HFF-Myc (cell line): ENCODE measurements at regions not wholly inside any gene's neighbourhood (a gene's known extent, or its start where the extent isn't known, plus 50 kb on each side); places are given as distances from the start of the nearest gene placed in this dataset.

Experiments
- DNase-seq: peaks from one replicate; pipeline ENCODE4 v3.0.0-alpha.2; 2011; ENCODE audit warnings: low read depth; ENCODE audit errors: extremely low read depth
- H3K4me3 ChIP-seq: replicated peaks from 2 replicates; pipeline ENCODE4 v1.5.1; 2011; ENCODE audit warnings: low read depth, mild to moderate bottlenecking, control low read depth, low read length
- TF ChIP-seq, protein P1 (sequence below): IDR thresholded peaks from 2 replicates; pipeline ENCODE4 v1.5.1; 2012; ENCODE audit warnings: mild to moderate bottlenecking, low read depth, low read length, control low read depth; ENCODE audit errors: missing control alignments

- no peak overlapping the region for H3K4me3 ChIP-seq
- no peak for DNase-seq
- TF ChIP-seq, protein P1, sequence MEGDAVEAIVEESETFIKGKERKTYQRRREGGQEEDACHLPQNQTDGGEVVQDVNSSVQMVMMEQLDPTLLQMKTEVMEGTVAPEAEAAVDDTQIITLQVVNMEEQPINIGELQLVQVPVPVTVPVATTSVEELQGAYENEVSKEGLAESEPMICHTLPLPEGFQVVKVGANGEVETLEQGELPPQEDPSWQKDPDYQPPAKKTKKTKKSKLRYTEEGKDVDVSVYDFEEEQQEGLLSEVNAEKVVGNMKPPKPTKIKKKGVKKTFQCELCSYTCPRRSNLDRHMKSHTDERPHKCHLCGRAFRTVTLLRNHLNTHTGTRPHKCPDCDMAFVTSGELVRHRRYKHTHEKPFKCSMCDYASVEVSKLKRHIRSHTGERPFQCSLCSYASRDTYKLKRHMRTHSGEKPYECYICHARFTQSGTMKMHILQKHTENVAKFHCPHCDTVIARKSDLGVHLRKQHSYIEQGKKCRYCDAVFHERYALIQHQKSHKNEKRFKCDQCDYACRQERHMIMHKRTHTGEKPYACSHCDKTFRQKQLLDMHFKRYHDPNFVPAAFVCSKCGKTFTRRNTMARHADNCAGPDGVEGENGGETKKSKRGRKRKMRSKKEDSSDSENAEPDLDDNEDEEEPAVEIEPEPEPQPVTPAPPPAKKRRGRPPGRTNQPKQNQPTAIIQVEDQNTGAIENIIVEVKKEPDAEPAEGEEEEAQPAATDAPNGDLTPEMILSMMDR, result no peak
These were observed 200.3 kb downstream of the ERCC6L2 start for GRCh38 chr9:96075757-96076156.

GRCh38 chr9:96075111-96075510 is 199.6 kb downstream of the ERCC6L2 start:
- TF ChIP-seq, protein P1, result no peak
- no peak for DNase-seq
- H3K4me3 ChIP-seq, result no peak overlapping the region

DNA sequence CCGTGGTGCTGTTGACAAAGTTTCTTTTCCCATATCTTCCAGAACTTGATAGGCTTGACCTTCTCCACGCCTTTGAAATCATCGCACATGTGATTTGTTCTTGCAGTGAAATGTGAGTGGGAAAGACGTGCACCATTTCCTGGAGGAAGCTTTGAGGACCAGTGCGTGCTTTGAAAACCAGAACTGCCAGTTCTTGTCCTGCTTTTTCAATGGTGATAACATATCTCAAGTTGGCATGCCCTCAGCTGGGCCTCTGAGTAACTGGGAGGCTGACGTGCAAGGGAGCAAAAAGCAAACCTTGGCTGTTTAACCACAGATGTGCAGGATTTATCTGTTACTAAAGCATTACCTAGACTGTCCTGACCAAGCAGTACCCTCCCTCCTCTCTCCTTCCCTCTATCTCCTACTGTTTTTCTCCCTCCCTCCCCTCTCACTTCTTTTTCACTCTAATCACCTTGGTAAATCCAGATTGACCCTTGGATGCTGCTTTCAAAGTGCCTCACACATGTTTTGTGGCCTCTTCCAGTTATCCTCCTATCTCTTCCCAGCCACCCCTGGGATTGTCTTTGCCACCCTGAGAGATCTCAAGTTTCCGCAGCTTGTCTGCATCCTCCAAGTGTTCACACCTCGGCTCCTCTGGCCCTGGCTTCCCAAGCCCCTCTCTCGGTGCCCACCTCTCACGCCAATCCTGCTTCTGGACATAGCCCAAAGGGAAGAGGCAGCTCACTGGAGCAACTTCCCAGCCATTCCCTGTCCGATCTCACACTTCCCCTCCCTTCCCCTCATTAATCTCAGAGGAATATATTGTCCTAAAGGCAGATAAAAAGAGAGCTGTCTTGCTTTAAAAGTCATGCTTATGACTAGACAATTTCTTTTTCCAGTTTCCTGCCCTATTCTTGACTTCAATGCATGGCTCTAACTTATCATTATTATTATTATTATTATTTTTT is 198.3 kb downstream of the ERCC6L2 start:
- TF ChIP-seq, protein P1, result no peak
- no peak for DNase-seq
- no peak overlapping the region for H3K4me3 ChIP-seq

- no peak for DNase-seq
- H3K4me3 ChIP-seq, result no peak overlapping the region
- TF ChIP-seq, protein P1, result no peak
These were observed 197.4 kb downstream of the ERCC6L2 start for GRCh38 chr9:96072930-96073329.

- TF ChIP-seq, protein P1, result no peak
- no peak overlapping the region for H3K4me3 ChIP-seq
- DNase-seq, result no peak
These were observed 196.3 kb downstream of the ERCC6L2 start for GRCh38 chr9:96071815-96072124.

DNA sequence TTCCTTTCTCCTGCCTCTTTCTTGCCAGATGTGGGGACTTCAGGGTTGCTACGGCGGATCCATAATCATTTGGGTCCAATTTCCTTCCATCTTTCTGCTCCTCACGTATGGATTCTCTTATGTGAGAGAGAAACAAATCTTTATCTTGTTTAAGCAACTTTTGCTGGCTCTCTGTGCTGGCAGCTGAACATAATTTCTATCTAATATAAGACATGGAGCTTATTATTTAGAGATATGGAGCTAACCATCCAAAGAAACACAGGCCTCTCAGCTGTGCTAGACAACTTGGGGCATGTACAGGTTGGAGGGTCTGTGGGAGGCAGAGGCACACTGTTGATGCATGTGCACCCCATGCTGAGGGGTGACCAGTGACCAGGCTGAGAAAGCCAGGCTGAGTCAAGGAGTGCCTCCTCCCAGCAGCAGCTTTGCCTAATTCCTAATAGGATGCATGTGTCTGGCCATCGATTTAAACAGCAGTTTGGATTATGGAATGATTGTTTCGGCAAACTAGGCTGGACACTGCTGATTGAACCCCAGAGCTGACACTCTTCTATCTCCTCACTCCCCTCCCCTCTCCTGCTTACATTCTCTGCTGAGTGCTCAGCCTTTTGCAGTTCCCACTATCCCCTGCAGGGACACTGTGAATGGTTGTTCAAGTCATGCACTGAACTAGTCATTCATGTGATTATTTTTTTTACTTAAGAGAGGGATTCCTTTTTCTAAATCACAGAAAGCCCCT is 195.8 kb downstream of the ERCC6L2 start:
- no peak for DNase-seq
- no peak overlapping the region for H3K4me3 ChIP-seq

More for the DNA sequence above, 195.8 kb downstream of the ERCC6L2 start:
- TF ChIP-seq, protein P1, result peak; percentile 53
